ENCODE measurements at regions not wholly inside any gene's neighbourhood (a gene's known extent, or its start where the extent isn't known, plus 50 kb on each side); places are given as distances from the start of the nearest gene placed in this dataset.

- H3K4me3 ChIP-seq (ENCODE audit: low read length) = no peak overlapping the region
- no peak for DNase-seq (ENCODE audit: low read depth)
- no peak for TF ChIP-seq CTCF (conservative IDR thresholded peaks at IDR 0.05; ENCODE audit: low read depth, low read length)
Observed at GRCh38 chr6:25179051-25179778, 100.0 kb upstream of the CARMIL1 start.

- TF ChIP-seq CTCF (conservative IDR thresholded peaks at IDR 0.05; ENCODE audit: low read depth, low read length) = no peak
Observed at GRCh38 chr6:25180630-25181349, 98.4 kb upstream of the CARMIL1 start.

GRCh38 chr6:25181350-25181724 lies 97.8 kb upstream of the CARMIL1 start:
- H3K4me3 ChIP-seq (ENCODE audit: low read length) = no peak overlapping the region
- no peak for TF ChIP-seq CTCF (conservative IDR thresholded peaks at IDR 0.05; ENCODE audit: low read depth, low read length)
- no peak for DNase-seq (ENCODE audit: low read depth)

More at GRCh38 chr6:25180630-25181349, 98.4 kb upstream of the CARMIL1 start:
- no peak overlapping the region for H3K4me3 ChIP-seq (ENCODE audit: low read length)
- no peak for DNase-seq (ENCODE audit: low read depth)

GRCh38 chr6:25181923-25182322 lies 97.3 kb upstream of the CARMIL1 start:
- TF ChIP-seq CTCF (conservative IDR thresholded peaks at IDR 0.05; ENCODE audit: low read depth, low read length) = no peak

GRCh38 chr6:25186919-25187318 lies 92.3 kb upstream of the CARMIL1 start:
- no peak for DNase-seq (ENCODE audit: low read depth)
- no peak for TF ChIP-seq CTCF (conservative IDR thresholded peaks at IDR 0.05; ENCODE audit: low read depth, low read length)
- H3K4me3 ChIP-seq (ENCODE audit: low read length) = no peak overlapping the region

More at GRCh38 chr6:25181923-25182322, 97.3 kb upstream of the CARMIL1 start:
- DNase-seq (ENCODE audit: low read depth) = no peak
- H3K4me3 ChIP-seq (ENCODE audit: low read length) = no peak overlapping the region

- no peak for DNase-seq (ENCODE audit: low read depth)
- TF ChIP-seq CTCF (conservative IDR thresholded peaks at IDR 0.05; ENCODE audit: low read depth, low read length) = no peak
Observed at GRCh38 chr6:25188232-25188631, 90.9 kb upstream of the CARMIL1 start.

More at GRCh38 chr6:25188232-25188631, 90.9 kb upstream of the CARMIL1 start:
- H3K4me3 ChIP-seq (ENCODE audit: low read length) = no peak overlapping the region

Measured in retinal pigment epithelial cell (primary cell).